ENCODE measurements at regions not wholly inside any gene's neighbourhood (a gene's known extent, or its start where the extent isn't known, plus 50 kb on each side); places are given as distances from the start of the nearest gene placed in this dataset.

- no TSS peak for BruUV-seq (replicated peaks)
- TF ChIP-seq REST (IDR thresholded peaks at IDR 0.05; ENCODE audit: low read depth) (no peak), EGR1 (IDR thresholded peaks at IDR 0.05; ENCODE audit: low read depth) (no peak), SRF (IDR thresholded peaks at IDR 0.05; ENCODE audit: low read depth) (no peak), ATF3 (IDR thresholded peaks at IDR 0.05) (no peak), MAX (IDR thresholded peaks at IDR 0.05) (no peak), ZNF274 (IDR thresholded peaks at IDR 0.05; ENCODE audit: low read depth, low read length) (no peak), CEBPB (IDR thresholded peaks at IDR 0.05; ENCODE audit: low read depth) (no peak), CTCF (IDR thresholded peaks at IDR 0.05 in 2 of 3, conservative IDR thresholded peaks at IDR 0.05 in 1 of 3; ENCODE audit: borderline replicate concordance in 1 of 3, insufficient read depth in 1 of 3, low read depth in 2 of 3, low read length in 2 of 3) (no peak), RAD21 (IDR thresholded peaks at IDR 0.05; ENCODE audit: low read depth) (no peak), YY1 (IDR thresholded peaks at IDR 0.05; ENCODE audit: extremely low read depth, insufficient replicate concordance, low read depth, low read length) (no peak), EZH2 (IDR thresholded peaks at IDR 0.05) (no peak), POLR2A (IDR thresholded peaks at IDR 0.05; ENCODE audit: borderline replicate concordance, extremely low read depth, insufficient read depth, insufficient read length) (no peak)
- Histone ChIP-seq H3K36me3 (ENCODE audit: control insufficient read depth in 1 of 2, insufficient read depth in 2 of 2, low read length in 2 of 2) (no peaks in the 10 kb centered on the region), H3K27ac (ENCODE audit: low read depth, low read length) (no peak overlapping the region), H3K4me1 (ENCODE audit: control insufficient read depth in 1 of 2, insufficient read depth in 2 of 2, low read length in 2 of 2) (no peaks in the 10 kb centered on the region), H3K4me3 (replicated peaks in 1 of 2; ENCODE audit: low read depth in 1 of 2, low read length in 2 of 2) (no peak overlapping the region), H2AFZ (ENCODE audit: low read depth, low read length, poor library complexity, severe bottlenecking) (no peak overlapping the region), H4K20me1 (ENCODE audit: insufficient read depth) (no peaks in the 10 kb centered on the region), H3K79me2 (ENCODE audit: insufficient read depth, low read length) (no peaks in the 10 kb centered on the region), H3K9me2 (ENCODE audit: insufficient read depth) (no peaks in the 10 kb centered on the region), H3K4me2 (ENCODE audit: low read length) (no peak overlapping the region), H3K9ac (ENCODE audit: low read length) (no peak overlapping the region), H3K9me3 (ENCODE audit: control insufficient read depth in 1 of 2, insufficient read depth in 1 of 2, low read depth in 1 of 2, low read length in 2 of 2) (no peaks in the 10 kb centered on the region), H3K27me3 (ENCODE audit: insufficient read depth, low read length) (peaks cover 9% of the 10 kb centered on the region)
- intact Hi-C loops (cut with micrococcal nuclease) = no loop called here
- DNase-seq (ENCODE audit: low read depth, low spot score) = no peak
- ChIA-PET CTCF (no interaction called here), POLR2A (no interaction called here), RAD21 (ENCODE audit: low non-redundant PET in 1 of 2, low total read pairs in 2 of 2, uncharacterized antibody in 2 of 2, unreplicated experiment in 2 of 2) (no interaction called here)
- ATAC-seq = no peak
Observed at GRCh38 chr12:105748806-105749600, 389.8 kb downstream of the NUAK1 start.
